OCI-LY7 (cell line): ENCODE measurements at regions not wholly inside any gene's neighbourhood (a gene's known extent, or its start where the extent isn't known, plus 50 kb on each side); places are given as distances from the start of the nearest gene placed in this dataset.

Source experiments
- BruUV-seq: library from RNA; stranded (reverse); fragments of 400-500 nt; replicated peaks from 2 replicates; lab custom pipeline; 2021; lab: Mats Ljungman, UMichigan
- CTCF ChIA-PET: fragments of 300-600 bp; sonication (Branson Sonifier 250); formaldehyde crosslinking; loops from one replicate; lab custom pipeline; 2022; ENCODE audit warnings: antibody characterized with exemption; ENCODE audit not compliant: unreplicated experiment; lab: Charles Lee
- POLR2A ChIA-PET: fragments of 300-600 bp; sonication (Branson Sonifier 250); formaldehyde crosslinking; loops from one replicate; lab custom pipeline; 2022; ENCODE audit warnings: antibody characterized with exemption; lab: Charles Lee
- DNase-seq: peaks from one replicate; pipeline ENCODE4 v3.0.0-alpha.2; 2015; ENCODE audit warnings: low spot score
- H2AFZ ChIP-seq: fragments of 200-600 bp; sonication (generic), shearing (Covaris generic); 2 replicates; pipeline ENCODE4 v1.6.1; 2014; ENCODE audit warnings: mild to moderate bottlenecking, antibody characterized with exemption, low read length, moderate library complexity
- H3K27ac ChIP-seq: fragments of 200-600 bp; sonication (generic); 2 replicates; pipeline ENCODE4 v1.5.1; 2014; ENCODE audit warnings: mixed run types, low read depth, mild to moderate bottlenecking, moderate library complexity, low read length, inconsistent platforms; ENCODE audit not compliant: poor library complexity, severe bottlenecking
- H3K36me3 ChIP-seq: fragments of 200-600 bp; sonication (generic); 2 replicates; pipeline ENCODE4 v1.6.1; 2014; ENCODE audit warnings: mild to moderate bottlenecking, antibody characterized with exemption, low read length, moderate library complexity, mixed read lengths; ENCODE audit not compliant: insufficient read depth
- H3K4me1 ChIP-seq: fragments of 200-600 bp; sonication (generic); 2 replicates; pipeline ENCODE4 v1.5.1; 2014; ENCODE audit warnings: mild to moderate bottlenecking, low read length; ENCODE audit not compliant: insufficient read depth, poor library complexity, severe bottlenecking
- H3K4me2 ChIP-seq: fragments of 200-600 bp; sonication (generic); 2 replicates; pipeline ENCODE4 v1.6.1; 2014; ENCODE audit warnings: mild to moderate bottlenecking, low read length
- H3K4me3 ChIP-seq: fragments of 200-600 bp; sonication (generic); 2 replicates; pipeline ENCODE4 v1.5.1; 2014; ENCODE audit warnings: mild to moderate bottlenecking, low read depth, low read length; ENCODE audit not compliant: poor library complexity, severe bottlenecking
- H3K79me2 ChIP-seq: fragments of 200-600 bp; sonication (generic); 2 replicates; pipeline ENCODE4 v1.6.1; 2016; ENCODE audit warnings: low read depth, mild to moderate bottlenecking, low read length, moderate library complexity, mixed read lengths; ENCODE audit not compliant: insufficient read depth
- H3K9me2 ChIP-seq: fragments of 200-600 bp; sonication (generic); 2 replicates; pipeline ENCODE4 v1.6.1; 2016; ENCODE audit warnings: mild to moderate bottlenecking, low read length, mixed read lengths; ENCODE audit not compliant: insufficient read depth
- H3K9me3 ChIP-seq: fragments of 200-600 bp; sonication (generic); 2 replicates; pipeline ENCODE4 v1.6.1; 2014; ENCODE audit warnings: mild to moderate bottlenecking, mixed run types, low read length, mixed read lengths
- H4K20me1 ChIP-seq: fragments of 200-600 bp; sonication (generic); 2 replicates; pipeline ENCODE4 v1.6.1; 2014; ENCODE audit warnings: mild to moderate bottlenecking, antibody characterized with exemption, low read length, moderate library complexity, mixed read lengths; ENCODE audit not compliant: insufficient read depth
- EZH2phosphoT487 ChIP-seq: fragments of 200-600 bp; sonication (generic); IDR thresholded peaks from 2 replicates; pipeline ENCODE4 v1.6.1; 2018; ENCODE audit warnings: low read depth, borderline replicate concordance, mild to moderate bottlenecking, mixed run types, antibody characterized with exemption, low read length, moderate library complexity, mixed read lengths
- intact Hi-C: fragments of 100-400 bp; cut with micrococcal nuclease; formaldehyde crosslinking; loops from one replicate; pipeline ENCODE4 v1.10.0; 2022; ENCODE audit not compliant: unreplicated experiment
- TF ChIP-seq, protein P1 (sequence below): fragments of 200-600 bp; sonication (generic); conservative IDR thresholded peaks from 2 replicates; pipeline ENCODE4 v1.5.1; 2014; ENCODE audit warnings: mild to moderate bottlenecking, antibody characterized with exemption, low read length, moderate library complexity, mixed read lengths

- Histone ChIP-seq H3K27ac (no peak overlapping the region), H3K4me3 (no peak overlapping the region), H3K79me2 (no peaks in the 10 kb centered on the region), H3K4me1 (no peaks in the 10 kb centered on the region), H2AFZ (no peak overlapping the region), H3K4me2 (no peak overlapping the region), H3K36me3 (no peaks in the 10 kb centered on the region), H3K9me3 (no peaks in the 10 kb centered on the region), H4K20me1 (no peaks in the 10 kb centered on the region), H3K9me2 (no peaks in the 10 kb centered on the region)
- ChIA-PET CTCF (no interaction called here), POLR2A (no interaction called here)
- no TSS peak for BruUV-seq
- DNase-seq, result no peak
- intact Hi-C loops, result no loop called here
- no peak for TF ChIP-seq EZH2phosphoT487
- TF ChIP-seq, protein P1, sequence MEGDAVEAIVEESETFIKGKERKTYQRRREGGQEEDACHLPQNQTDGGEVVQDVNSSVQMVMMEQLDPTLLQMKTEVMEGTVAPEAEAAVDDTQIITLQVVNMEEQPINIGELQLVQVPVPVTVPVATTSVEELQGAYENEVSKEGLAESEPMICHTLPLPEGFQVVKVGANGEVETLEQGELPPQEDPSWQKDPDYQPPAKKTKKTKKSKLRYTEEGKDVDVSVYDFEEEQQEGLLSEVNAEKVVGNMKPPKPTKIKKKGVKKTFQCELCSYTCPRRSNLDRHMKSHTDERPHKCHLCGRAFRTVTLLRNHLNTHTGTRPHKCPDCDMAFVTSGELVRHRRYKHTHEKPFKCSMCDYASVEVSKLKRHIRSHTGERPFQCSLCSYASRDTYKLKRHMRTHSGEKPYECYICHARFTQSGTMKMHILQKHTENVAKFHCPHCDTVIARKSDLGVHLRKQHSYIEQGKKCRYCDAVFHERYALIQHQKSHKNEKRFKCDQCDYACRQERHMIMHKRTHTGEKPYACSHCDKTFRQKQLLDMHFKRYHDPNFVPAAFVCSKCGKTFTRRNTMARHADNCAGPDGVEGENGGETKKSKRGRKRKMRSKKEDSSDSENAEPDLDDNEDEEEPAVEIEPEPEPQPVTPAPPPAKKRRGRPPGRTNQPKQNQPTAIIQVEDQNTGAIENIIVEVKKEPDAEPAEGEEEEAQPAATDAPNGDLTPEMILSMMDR, result no peak
Measured at GRCh38 chr15:95371664-95372063, 958.8 kb upstream of the NR2F2 start.

DNA sequence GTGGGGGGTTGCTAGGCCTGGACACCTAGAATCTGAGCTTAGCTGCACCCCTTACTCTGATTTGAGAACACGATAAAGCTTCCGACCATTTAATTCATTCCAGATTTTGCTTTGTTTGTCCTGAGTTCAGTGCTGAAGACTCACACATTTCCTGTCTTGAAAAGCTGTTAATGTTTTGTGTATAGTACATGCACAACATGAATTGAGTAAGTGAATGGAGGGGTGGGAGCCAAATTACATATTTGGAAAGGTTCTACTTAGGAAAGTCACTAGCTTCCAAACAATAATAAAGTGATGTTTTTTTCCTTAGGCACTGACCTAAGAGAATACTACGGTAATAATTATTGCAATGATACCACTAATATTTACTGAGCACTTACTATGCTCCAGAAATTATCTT is 955.2 kb upstream of the NR2F2 start:
- no peak for DNase-seq
- ChIA-PET CTCF (no interaction called here), POLR2A (no interaction called here)
- H3K36me3 ChIP-seq, result no peaks in the 10 kb centered on the region
- BruUV-seq, result no TSS peak
- no peak overlapping the region for H2AFZ ChIP-seq
- H3K4me3 ChIP-seq, result no peak overlapping the region
- no peak overlapping the region for H3K27ac ChIP-seq
- no peaks in the 10 kb centered on the region for H4K20me1 ChIP-seq
- intact Hi-C loops, result no loop called here
- no peaks in the 10 kb centered on the region for H3K9me3 ChIP-seq
- no peaks in the 10 kb centered on the region for H3K4me1 ChIP-seq
- H3K9me2 ChIP-seq, result no peaks in the 10 kb centered on the region
- TF ChIP-seq, protein P1, result no peak
- no peak for TF ChIP-seq EZH2phosphoT487
- H3K4me2 ChIP-seq, result no peak overlapping the region
- no peaks in the 10 kb centered on the region for H3K79me2 ChIP-seq

GRCh38 chr15:95377258-95377852 is 953.1 kb upstream of the NR2F2 start:
- Histone ChIP-seq H3K9me2 (no peaks in the 10 kb centered on the region), H3K79me2 (no peaks in the 10 kb centered on the region), H3K9me3 (no peaks in the 10 kb centered on the region), H3K4me2 (no peak overlapping the region), H3K36me3 (no peaks in the 10 kb centered on the region), H2AFZ (no peak overlapping the region), H3K4me1 (no peaks in the 10 kb centered on the region), H3K4me3 (no peak overlapping the region), H4K20me1 (no peaks in the 10 kb centered on the region), H3K27ac (no peak overlapping the region)
- TF ChIP-seq EZH2phosphoT487, result no peak
- TF ChIP-seq, protein P1, result no peak
- no TSS peak for BruUV-seq
- intact Hi-C loops, result no loop called here
- no peak for DNase-seq
- ChIA-PET CTCF (no interaction called here), POLR2A (interaction anchor here (0.6 kb wide), 1 partner anchor 591 kb away, joined by 3 read pairs; no protein-coding TSS in a partner anchor)
